Activated T-cell treated with anti-CD3 and anti-CD28 coated beads, Interleukin-2, amount 50 U/mL, for 1 hour (primary cell): ENCODE measurements at regions not wholly inside any gene's neighbourhood (a gene's known extent, or its start where the extent isn't known, plus 50 kb on each side); places are given as distances from the start of the nearest gene placed in this dataset.

Experiments
- DNase-seq: peaks from one replicate; pipeline ENCODE4 v3.0.0-alpha.2; 2020

DNA sequence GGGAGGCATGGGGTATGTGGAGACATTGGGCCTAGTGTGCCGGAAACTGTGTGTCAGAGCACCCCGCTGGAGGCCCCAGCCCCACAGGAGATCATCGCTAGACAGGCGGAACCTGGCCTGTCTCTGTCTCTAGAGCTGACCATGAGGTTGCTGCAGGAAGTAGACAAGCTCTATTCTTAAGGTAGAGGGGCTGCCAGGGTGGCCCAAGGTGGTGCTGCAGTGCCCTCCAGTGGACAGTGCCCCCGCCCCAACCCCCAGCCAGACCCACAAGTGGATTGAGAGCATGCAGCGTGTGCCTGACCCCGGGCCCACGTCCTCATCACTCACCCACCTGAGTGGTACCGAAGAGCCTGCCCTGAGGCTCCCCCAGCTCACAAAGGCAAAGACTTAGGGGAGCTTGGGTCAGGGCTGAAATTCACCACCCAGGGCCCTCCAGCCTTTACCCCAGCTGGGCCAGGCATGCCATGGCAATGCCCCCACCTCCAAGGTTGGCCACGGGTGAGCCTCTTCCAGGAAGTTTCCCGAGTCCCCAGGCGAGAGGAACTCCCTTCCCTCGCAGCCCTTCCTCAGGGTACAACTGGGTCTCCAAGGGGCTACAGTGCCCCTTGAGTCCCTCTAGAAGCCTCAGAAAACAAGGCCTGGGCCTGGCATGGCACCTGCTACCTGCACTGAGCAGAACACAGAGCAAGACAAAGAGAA is 155.0 kb downstream of the TTC32 start:
- DNase-seq = no peak

DNA sequence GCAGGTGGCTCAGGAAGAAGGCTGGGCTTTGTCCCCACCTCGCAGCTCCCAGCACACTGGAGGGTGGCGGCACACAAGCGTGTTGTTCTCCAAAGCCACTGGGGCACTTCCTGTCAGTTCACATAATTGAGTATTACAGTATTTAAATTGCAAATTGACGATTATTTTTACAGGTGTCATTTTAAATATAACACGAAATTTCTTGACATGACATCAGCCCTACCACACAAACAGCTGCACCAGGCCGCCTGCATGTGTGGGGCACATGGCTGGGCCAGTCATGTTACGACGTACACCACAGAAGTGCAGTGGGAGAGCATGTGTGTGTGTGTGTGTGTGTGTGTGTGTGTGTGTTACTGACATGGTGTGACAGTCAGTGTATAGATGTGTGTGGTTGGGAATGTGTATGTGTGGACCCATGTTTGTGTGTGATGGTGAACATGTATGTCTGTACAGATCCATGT is 155.6 kb downstream of the TTC32 start:
- no peak for DNase-seq

DNA sequence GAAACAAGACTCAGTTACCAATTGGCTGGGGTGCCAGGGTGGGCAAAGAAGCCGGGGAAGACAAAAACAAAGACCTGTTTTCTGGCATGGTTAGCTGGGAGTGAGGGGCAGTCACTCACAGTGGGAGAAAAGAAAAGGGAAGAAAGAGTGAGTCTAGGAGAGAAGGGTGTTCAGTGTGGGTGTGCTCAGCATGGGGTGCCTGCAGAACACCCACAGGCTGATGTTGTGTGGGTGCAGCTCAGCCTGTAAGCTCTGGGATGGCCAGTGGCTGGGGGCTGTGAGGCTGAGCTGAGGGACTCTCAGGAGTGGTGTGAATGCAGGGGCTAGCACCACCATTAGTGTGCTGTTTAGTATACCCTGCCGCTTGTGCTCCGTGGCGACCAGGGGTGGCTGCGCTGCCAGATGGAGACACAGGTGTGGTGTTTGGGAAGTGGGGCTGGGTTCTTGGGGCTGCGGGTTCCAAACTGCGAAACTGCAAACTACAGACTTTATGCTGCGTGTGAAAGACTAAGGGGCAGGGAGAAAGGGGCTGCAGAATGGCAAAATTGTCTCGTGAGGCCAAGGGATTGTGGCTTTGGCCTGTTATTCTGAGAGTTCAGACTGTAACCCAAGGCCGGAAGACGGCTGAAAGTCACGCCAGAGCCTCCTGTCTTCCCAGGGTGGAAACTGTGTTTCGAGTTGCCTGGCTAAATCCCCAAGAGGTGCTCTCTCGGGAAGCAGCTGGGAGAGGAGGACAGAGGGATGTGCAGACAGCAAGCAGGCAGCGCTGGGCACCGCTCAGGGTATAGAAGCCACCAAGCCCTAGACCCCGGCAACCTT is 156.3 kb downstream of the TTC32 start:
- DNase-seq = no peak

DNA sequence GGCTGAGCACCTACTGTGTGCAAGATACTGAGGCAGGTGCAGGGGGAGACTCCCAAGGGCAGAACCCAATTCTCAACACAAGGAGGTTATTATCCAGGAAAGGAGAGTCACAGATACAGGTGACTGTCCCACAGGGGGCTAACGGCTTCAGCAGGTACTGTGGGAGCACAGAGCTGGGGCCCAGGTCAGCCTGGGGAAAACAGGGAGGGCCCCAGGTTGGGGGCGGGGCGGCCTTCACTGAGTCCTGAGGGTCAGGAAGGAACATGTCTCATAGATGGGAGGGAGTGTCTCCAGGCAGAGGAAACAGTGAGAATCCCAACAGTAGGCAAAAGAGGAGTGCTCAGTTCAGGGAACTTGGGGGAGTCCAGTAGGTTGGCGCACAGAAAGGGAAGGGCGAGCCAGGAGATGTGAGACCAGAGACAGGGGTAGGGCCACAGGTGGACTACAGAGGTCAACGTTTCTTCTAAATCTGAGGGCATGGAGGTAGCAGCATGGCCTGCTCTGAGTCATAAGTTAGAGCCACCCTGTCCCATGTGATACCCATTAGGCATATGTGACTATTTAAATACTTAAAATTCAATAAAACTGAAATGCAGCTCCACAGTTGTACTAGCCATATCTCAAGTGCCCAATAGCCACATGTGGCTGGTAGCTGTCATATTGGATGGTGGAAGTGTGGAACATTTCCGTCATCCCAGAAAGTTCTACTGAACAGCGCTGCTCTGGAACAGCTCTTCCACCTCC is 157.2 kb downstream of the TTC32 start:
- no peak for DNase-seq

DNA sequence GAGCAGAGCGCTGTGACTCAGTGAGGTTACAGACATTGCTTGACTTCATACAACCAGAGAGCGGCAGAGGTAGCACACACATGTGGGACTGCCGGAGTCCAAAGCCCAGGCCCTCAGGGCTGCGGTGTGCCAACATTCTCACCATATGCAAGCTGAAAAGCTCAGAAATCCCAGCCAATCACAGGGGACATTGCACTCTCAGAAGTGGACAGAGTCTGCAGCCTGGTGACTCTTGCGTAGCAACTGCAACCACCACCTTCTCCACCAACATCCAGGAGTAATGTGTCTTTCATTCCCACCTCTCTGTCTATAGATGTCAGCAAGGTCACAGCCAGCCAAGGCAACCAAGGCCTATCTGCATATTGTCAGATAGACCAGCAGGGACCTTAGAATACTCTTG is 158.1 kb downstream of the TTC32 start:
- no peak for DNase-seq

DNA sequence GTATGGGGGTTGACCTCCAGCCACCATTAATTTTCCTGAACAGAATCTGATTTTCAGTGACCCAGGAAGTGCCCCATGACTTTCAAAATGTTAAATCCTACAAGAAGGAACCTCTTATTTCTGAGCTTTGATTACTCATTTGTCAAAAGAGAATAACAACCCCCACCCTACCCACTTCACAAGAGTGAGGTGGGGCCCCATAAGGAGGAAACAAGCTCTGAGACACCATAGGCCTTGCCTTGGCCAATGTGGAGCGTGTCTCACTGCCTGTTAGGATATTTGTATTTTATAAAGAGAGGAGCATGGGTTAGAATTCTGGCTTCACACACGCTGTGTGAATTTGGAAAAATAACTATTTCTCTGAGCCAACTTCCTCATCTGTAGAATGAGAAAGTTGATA is 158.9 kb downstream of the TTC32 start:
- no peak for DNase-seq

DNA sequence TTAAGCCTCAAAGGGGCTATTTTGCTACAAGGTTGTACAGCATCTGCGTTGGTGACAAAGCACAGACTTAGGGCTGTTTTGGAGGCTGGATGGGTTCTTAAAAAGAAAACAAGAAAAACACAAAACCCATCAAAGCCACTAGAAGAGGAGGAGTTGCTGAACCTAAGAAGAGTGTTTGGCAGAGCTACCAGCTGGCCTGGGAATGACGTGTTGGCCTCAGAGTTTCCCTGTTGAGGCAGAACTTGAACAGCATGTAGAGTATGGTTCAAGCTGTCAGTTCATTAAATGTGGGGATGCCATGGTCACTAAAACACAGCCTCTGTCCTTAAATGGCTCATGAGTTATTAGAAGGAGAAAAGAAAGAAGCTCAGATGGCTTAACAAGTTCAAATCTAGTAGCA is 162.5 kb downstream of the TTC32 start:
- no peak for DNase-seq

DNA sequence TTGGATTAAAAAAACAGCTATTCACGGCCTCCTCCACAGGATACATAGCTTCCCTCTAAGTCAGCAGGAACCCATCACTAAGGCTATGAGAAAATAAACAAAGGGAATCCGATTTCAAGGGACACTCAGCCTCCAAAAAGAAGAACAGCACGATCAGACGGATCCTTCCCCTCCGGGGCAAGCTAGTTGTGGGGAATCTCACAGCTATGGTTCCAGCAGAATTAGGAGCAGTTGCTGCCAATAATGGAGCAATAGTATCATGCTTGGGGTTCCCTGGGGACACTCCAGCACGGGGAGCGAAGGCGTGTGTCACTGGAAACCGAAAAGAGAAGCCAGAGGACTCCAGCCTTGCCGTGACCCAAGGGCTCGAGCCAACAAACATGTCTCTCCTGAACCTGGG is 163.1 kb downstream of the TTC32 start:
- DNase-seq = no peak

DNA sequence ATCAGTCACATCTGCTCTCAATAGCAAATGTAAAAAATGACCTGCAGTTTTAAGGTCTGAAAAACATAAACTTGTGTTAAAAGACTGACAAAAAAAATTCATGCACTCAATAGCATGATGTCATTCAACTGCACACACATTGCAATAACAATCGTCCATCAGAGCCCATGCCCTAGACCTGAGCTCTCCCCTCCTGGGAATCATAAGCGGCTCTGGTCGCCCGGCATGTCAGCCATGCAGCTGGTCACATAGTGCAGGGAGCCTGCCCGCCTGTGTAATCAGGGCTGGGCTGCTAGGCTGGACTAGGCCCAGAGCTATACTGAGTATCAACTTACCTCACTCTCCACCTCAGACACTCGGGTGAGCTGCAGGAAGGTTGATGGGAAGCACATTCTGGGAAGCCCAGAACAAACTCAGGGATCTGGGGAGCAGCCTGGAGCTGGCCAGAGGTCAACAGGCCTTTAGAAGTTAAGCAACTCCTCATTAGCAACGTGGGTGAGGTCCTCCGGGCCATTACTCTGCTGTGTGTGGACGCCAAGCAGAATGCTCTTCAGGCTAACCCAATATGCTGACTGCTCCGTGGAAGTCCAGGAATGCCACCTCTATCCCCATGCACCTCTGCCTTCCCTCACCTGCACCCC is 165.5 kb downstream of the TTC32 start:
- DNase-seq = no peak

DNA sequence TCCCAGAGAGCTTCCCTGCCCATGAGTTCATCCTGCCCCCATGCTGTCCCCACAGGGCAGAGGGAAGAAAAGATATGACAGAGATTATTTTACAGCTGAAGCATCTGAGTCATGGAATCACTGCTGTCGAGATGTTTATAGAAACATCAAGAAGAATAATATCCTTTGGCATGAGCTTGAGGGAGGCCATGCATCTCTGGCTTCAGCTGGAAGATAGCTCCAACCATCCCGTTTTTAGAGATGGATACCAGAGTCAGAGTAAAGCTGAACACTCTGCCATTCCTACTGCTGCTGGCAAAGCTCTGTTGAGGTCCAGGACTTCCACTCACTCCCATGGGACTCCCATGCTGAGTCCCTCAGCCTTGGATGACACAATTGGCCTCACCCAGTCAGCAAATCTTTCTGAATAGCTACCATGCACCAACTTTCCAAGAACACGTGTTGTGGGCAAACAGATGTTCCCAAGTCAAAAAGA is 167.8 kb downstream of the TTC32 start:
- DNase-seq = no peak

DNA sequence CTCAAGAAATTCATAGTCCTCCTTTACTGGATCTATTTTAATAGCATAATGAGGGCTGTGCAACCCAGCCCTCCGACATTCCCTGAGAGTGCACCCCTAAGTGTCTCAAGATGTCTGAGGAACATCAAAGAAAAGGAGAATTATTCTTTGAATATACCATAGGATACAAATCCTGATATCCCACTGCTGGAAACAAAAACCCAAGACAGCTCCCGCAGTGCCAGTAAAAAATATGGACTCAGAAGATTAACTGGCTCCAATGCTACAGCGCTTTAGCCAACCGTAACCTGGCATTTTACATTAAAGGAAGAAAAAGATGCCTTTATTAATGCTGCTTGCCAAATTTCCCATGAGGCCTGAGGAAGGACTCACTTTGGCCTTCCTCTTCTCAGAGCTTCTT is 168.4 kb downstream of the TTC32 start:
- DNase-seq = no peak

DNA sequence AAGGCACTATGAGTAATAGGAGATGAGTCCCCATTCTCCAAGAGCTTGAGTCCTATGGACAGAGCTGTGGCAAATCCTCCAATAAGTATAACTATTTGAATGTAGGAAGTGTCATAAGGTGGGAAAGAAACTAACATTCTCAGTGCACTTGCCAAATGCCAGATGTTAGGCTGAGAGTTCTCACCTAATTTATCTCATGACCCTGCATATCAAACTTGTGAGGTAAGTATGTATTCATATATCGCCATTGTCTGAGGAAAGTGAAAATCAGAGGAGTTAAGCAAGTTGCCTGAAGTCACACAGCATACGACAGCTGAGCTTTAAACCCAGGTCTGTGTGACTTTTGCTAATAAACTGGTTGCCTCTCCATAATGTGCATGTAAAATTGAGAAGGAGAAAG is 169.5 kb downstream of the TTC32 start:
- no peak for DNase-seq

DNA sequence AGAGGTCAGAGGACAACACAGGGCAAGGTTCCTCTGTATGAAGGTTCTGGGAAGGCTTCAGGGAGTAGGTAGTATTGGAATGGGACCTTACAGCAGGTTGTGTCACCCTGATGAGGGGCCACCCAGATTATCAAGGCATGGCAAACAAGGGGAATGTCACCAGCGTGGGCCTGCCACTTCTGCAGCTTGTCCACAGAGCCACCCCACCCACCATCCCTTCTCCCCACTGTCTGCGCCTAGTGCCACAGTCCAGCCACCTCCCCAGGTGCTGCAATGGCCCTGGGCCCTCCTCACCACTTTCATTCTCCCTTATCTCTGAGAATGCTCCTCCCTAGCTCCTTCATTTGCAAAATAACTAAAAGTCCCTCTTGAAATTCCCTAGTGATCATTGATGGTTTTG is 170.3 kb downstream of the TTC32 start:
- no peak for DNase-seq

DNA sequence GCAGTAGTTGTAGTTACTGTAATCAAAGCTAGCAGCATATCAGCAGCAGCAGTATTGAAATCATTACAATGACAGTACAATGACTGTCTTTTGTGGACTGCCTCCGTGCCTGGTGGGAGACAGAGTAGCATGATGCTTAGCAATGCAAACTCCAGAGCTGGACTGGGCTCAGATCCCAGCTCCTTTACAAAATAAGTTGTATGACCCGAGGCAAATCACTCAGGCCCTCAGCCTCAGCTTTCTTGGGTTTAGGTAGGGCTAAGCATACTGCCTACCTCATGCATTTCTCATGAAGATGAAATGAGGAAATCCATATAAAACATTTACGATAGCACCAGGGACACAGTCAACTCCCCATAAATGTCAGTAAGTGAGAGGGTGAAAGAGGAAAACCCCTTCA is 170.7 kb downstream of the TTC32 start:
- DNase-seq = no peak

DNA sequence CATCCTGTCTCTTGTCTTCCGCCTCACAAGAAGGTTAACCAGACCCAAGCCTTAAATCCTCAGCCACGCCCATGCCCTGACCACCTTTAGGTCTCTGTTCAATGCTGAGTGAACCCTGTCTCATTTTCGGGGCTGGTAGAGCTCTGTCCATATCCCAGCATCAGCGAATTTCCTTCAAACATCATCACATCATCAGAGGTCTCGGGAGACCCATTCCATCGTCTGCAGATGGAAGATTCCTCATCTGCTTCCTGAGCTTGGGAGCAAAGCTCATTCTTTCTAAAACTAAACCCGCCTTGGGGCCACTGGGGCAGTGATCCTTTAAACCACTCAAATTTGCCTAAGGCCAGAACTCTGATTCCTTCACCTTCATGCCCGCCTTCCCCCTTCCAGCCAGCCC is 173.7 kb downstream of the TTC32 start:
- DNase-seq = no peak

DNA sequence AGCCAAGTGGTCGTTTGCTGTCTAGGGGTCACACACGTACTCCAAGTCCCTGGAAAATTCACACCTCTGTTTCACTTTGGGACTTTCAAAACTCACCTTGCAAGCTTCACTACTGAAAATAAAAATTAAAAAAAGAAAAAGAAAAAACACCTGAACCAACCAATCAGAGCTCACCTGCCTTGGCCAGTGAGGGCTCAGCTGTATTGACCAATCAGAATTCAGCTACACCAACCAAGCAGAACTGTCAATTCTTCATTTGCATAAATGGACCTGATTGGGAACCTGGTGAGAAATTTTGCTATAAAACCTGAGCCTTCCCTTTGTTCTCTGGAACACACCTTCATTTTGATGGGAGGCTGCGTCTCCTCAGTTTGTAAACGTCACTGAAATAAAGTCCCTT is 176.4 kb downstream of the TTC32 start:
- no peak for DNase-seq

DNA sequence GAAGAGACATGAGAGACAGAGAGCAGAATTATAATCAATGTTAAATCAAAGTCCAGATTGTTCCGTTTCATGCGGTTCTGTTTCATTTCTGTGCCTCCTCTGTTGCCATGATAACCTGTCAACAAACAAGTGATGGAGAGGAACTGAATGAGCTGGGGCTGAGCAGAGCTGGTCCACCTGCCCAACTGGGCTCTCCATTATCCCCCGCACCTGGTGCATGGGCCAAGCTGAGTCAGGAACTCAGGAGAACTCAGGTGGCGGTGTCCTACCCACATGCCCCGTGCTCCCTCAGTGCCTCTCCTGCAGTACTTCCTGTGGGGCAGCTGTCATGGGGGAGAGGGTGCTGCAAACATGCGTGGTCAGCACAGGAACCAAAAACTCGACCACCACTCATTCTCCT is 178.8 kb downstream of the TTC32 start:
- no peak for DNase-seq

DNA sequence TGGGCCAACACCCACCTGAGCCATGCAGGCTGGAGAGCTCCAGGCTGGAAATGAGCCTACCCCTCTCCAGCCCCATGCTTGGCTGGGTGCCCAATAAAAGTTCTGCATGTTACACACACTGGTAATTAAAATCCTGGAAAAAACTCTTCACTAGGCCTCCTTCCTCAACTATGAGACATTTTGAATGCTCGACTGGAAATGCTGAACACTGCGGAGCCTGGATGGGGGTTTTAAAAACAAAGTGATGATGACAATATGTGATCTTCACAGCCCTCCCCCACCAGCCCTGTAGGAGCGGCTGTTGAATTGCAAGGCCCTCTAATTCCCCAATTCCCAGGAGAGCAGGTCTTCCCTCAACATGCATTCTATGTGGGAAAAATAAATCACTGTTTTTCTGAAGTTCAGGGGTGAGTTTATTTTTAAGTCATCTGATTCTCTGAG is 179.2 kb downstream of the TTC32 start:
- no peak for DNase-seq

DNA sequence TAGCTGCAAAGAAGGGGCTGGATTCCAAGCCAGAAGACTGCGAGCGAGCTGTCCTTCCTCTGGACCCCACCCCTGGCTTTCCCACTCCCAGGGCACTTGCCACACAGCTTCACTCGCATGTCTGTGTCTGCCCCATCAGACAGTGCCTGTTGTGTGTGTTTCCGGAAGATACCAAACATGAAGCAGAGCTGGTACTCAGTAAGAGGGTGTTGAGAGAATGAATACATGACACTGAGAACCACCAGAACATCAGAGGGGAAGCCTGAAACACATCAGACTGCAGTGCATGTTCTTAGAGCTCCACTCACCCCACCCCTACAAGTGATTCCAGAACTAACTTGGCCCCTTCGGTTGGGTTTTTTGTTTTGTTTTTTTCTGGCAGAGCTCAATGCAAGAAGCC is 181.5 kb downstream of the TTC32 start:
- DNase-seq = no peak

DNA sequence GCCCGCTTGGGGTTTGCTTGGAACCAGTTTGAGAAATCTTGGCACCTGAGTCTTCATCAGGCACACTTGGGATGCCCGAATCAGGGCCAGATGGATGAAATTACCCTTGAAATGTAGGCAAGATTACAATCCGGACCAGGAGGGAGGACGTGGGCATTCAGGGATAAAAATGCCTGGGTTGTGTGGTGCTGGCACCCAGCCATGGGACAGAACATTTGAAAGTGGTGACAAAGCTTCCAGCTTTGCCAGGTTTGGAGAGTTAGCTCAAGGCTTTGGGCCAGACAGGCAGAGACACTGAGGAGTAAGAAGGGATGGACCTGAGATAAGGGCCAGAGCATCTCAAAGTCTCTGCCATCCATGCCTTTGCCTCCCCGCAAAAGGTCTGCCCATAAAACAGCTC is 182.2 kb downstream of the TTC32 start:
- no peak for DNase-seq

DNA sequence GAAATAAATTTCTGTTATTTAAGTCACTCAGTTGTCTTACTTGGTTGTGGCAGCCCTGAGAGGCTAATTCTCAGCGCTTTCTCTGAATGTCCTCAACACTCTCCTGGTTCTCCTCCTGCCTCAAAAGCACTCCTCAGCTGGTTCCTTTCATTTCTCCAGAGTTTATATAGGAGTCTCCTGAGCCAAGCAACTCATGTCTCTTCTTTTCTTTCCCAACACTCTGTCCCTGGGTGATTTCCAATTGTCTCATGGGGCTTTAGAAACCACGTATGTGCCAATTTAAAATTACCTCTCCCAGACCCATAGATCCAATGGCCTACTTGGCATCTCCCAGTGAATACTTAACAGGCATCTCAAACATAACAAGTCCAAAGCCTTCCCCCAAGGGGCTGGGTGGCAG is 184.3 kb downstream of the TTC32 start:
- DNase-seq = no peak

DNA sequence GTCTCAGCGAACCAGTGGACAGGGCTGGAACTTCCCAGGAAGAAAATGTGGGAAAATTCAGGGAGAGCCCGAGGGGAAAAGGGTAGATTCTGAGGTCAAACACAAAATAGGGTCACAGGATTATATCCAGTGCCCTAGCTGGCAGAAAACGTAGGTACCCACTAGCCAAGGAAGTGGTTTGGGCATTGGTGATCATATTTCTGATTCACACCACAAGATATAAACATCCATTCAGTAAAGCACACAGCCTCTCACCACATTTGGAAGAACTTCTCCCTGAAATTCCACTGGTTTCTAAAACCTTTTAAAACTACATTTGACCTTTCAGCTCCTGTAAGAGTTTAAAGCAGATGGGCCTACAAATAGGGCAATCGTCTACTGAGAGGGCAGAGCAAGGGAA is 186.9 kb downstream of the TTC32 start:
- DNase-seq = no peak

DNA sequence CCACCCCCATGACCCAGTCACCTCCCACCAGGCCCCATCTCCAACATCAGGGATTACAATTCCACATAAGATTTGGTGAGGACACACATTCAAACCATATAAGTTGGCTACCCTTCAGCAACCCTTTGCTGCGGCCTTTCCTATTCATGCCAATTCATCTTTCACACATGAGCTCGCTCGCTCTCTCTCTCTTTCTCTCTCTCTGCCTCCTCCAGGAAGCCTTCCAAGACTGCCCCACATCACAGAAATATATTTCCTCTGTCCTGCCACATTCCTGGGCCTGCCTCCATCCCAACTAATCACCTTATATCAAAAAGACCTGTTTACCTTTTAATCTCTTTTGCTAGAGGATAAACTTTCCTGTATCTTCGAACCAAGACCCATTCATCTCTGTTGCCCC is 188.9 kb downstream of the TTC32 start:
- DNase-seq = no peak
